Sigmoid colon (tissue), 4 donors: ENCODE measurements at regions not wholly inside any gene's neighbourhood (a gene's known extent, or its start where the extent isn't known, plus 50 kb on each side); places are given as distances from the start of the nearest gene placed in this dataset.

Experiments
- EP300 ChIP-seq, 4 donors: sonication (generic); formaldehyde crosslinking; IDR thresholded peaks; one replicate each; pipeline ENCODE4 v1.6.1; 2017; ENCODE audit warnings: antibody characterized with exemption in 4 of 4
- TF ChIP-seq, protein P1 (sequence below), 4 experiments: fragments of 450-650 bp in 3 of 4; fragments of 200-600 bp in 1 of 4; IDR thresholded peaks; one replicate each; pipeline ENCODE4 v1.5.1; 2016 to 2019; ENCODE audit warnings: antibody characterized with exemption in 4 of 4, mild to moderate bottlenecking in 3 of 4, moderate library complexity in 2 of 4

- TF ChIP-seq, protein P1, sequence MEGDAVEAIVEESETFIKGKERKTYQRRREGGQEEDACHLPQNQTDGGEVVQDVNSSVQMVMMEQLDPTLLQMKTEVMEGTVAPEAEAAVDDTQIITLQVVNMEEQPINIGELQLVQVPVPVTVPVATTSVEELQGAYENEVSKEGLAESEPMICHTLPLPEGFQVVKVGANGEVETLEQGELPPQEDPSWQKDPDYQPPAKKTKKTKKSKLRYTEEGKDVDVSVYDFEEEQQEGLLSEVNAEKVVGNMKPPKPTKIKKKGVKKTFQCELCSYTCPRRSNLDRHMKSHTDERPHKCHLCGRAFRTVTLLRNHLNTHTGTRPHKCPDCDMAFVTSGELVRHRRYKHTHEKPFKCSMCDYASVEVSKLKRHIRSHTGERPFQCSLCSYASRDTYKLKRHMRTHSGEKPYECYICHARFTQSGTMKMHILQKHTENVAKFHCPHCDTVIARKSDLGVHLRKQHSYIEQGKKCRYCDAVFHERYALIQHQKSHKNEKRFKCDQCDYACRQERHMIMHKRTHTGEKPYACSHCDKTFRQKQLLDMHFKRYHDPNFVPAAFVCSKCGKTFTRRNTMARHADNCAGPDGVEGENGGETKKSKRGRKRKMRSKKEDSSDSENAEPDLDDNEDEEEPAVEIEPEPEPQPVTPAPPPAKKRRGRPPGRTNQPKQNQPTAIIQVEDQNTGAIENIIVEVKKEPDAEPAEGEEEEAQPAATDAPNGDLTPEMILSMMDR (IDR thresholded peaks at IDR 0.05) = no peak
- no peak for TF ChIP-seq EP300 (IDR thresholded peaks at IDR 0.05)
Measured at GRCh38 chr17:11039342-11039741, 201.5 kb upstream of the PIRT start.
